ENCODE measurements at regions not wholly inside any gene's neighbourhood (a gene's known extent, or its start where the extent isn't known, plus 50 kb on each side); places are given as distances from the start of the nearest gene placed in this dataset.

- no peaks in the 10 kb centered on the region for H3K4me1 ChIP-seq (ENCODE audit: control insufficient read depth, insufficient read depth, low read length)
- H3K27ac ChIP-seq (ENCODE audit: low read length), result no peak overlapping the region
- no peaks in the 10 kb centered on the region for H3K36me3 ChIP-seq (ENCODE audit: control insufficient read depth in 2 of 2, insufficient read depth in 2 of 2, low read length in 2 of 2)
- H3K9me3 ChIP-seq (ENCODE audit: control insufficient read depth in 2 of 2, low read length in 2 of 2), result no peaks in the 10 kb centered on the region
- no peak overlapping the region for H3K4me3 ChIP-seq (ENCODE audit: low read length in 2 of 2)
- no peaks in the 10 kb centered on the region for H3K27me3 ChIP-seq (ENCODE audit: control insufficient read depth in 1 of 2, insufficient read depth in 2 of 2, low read length in 2 of 2)
- H3K9ac ChIP-seq (ENCODE audit: low read length in 2 of 2), result no peak overlapping the region
Observed at GRCh38 chr18:11322006-11322405, 172.6 kb upstream of the PIEZO2 start.

- no peaks in the 10 kb centered on the region for H3K27me3 ChIP-seq (ENCODE audit: control insufficient read depth in 1 of 2, insufficient read depth in 2 of 2, low read length in 2 of 2)
- no peaks in the 10 kb centered on the region for H3K36me3 ChIP-seq (ENCODE audit: control insufficient read depth in 2 of 2, insufficient read depth in 2 of 2, low read length in 2 of 2)
- H3K9ac ChIP-seq (ENCODE audit: low read length in 2 of 2), result no peak overlapping the region
- no peak overlapping the region for H3K27ac ChIP-seq (ENCODE audit: low read length)
- H3K4me1 ChIP-seq (ENCODE audit: control insufficient read depth, insufficient read depth, low read length), result no peaks in the 10 kb centered on the region
- no peak overlapping the region for H3K4me3 ChIP-seq (ENCODE audit: low read length in 2 of 2)
- no peaks in the 10 kb centered on the region for H3K9me3 ChIP-seq (ENCODE audit: control insufficient read depth in 2 of 2, low read length in 2 of 2)
Observed at GRCh38 chr18:11320986-11321385, 171.6 kb upstream of the PIEZO2 start.

DNA sequence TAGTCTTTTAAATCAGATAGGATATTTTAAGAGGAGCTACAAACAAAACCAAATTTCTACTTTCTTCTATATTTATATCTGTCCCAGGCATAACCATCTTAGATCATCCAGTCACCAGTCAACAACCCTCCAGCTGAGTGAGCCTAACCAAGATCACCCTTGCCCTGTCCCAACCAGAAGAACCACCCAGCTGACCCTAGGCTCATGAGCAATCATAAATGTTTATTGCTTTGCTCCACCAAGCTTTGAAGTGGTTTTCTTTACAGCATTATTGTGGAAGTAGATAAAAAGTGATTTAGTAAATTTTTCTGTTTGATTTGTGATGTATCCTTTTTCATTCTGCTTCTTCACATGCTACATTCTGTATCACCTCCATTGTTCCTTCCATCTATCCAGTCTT, 167.2 kb upstream of the PIEZO2 start:
- Histone ChIP-seq H3K4me1 (ENCODE audit: control insufficient read depth, insufficient read depth, low read length) (no peaks in the 10 kb centered on the region), H3K27ac (ENCODE audit: low read length) (no peak overlapping the region), H3K9me3 (ENCODE audit: control insufficient read depth in 2 of 2, low read length in 2 of 2) (no peaks in the 10 kb centered on the region), H3K27me3 (ENCODE audit: control insufficient read depth in 1 of 2, insufficient read depth in 2 of 2, low read length in 2 of 2) (no peaks in the 10 kb centered on the region), H3K36me3 (ENCODE audit: control insufficient read depth in 2 of 2, insufficient read depth in 2 of 2, low read length in 2 of 2) (no peaks in the 10 kb centered on the region), H3K9ac (ENCODE audit: low read length in 2 of 2) (no peak overlapping the region), H3K4me3 (ENCODE audit: low read length in 2 of 2) (no peak overlapping the region)

DNA sequence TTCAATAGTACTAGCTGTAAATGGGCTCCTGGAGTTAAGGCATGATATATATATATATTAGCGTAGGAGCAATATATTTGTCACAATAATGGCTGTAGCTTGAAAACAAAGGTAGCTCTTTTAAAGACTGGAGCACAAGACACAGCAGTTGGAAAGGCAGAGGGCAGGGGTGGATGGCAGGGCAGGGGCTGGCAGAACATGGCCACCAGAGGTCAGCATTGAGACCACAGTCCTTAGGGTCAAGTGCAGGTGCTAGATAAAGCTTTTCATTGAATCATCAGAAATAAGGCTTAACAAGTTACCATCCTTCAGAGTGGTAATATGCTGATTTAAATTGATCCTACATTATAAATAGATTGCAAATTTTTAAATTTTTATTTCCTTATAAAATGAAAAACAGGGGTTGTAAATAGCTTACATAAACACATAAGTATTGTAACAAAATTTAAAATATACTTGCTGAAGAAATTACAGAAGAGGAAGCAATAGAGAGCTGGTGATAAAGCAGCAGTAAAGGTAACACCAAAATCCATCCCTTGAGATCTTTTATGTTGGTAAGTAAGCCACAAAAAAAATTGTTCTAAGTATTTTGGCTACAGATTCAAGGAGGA, 161.2 kb upstream of the PIEZO2 start:
- H3K36me3 ChIP-seq (ENCODE audit: control insufficient read depth in 2 of 2, insufficient read depth in 2 of 2, low read length in 2 of 2), result no peaks in the 10 kb centered on the region
- H3K27me3 ChIP-seq (ENCODE audit: control insufficient read depth in 1 of 2, insufficient read depth in 2 of 2, low read length in 2 of 2), result no peaks in the 10 kb centered on the region
- no peaks in the 10 kb centered on the region for H3K4me1 ChIP-seq (ENCODE audit: control insufficient read depth, insufficient read depth, low read length)

DNA sequence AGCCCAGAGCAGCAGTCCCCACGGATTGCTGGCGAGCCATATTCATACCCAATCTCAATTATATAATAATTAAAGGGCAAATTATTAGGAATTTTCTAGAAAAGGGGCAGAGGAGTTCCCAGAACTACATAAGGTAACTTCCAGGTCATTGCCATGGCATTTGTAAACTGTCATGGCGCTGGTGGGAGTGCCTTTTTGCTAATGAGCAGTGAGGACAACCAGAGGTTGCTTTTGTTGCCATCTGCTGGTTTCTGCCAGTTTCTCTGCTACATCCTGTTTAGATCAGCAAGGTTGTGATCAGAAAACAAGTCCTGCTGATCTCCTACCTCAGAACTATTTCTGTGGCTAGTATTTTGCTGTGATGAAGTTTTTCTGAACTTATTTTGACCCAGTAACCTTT, 159.8 kb upstream of the PIEZO2 start:
- no peaks in the 10 kb centered on the region for H3K27me3 ChIP-seq (ENCODE audit: control insufficient read depth in 1 of 2, insufficient read depth in 2 of 2, low read length in 2 of 2)
- no peaks in the 10 kb centered on the region for H3K4me1 ChIP-seq (ENCODE audit: control insufficient read depth, insufficient read depth, low read length)
- H3K9ac ChIP-seq (ENCODE audit: low read length in 2 of 2), result no peak overlapping the region
- H3K9me3 ChIP-seq (ENCODE audit: control insufficient read depth in 2 of 2, low read length in 2 of 2), result peaks cover 0 to 5% of the 10 kb centered on the region in 2 donors
- no peaks in the 10 kb centered on the region for H3K36me3 ChIP-seq (ENCODE audit: control insufficient read depth in 2 of 2, insufficient read depth in 2 of 2, low read length in 2 of 2)
- H3K4me3 ChIP-seq (ENCODE audit: low read length in 2 of 2), result no peak overlapping the region
- H3K27ac ChIP-seq (ENCODE audit: low read length), result no peak overlapping the region

More for the DNA sequence above, 161.2 kb upstream of the PIEZO2 start:
- Histone ChIP-seq H3K27ac (ENCODE audit: low read length) (no peak overlapping the region), H3K9ac (ENCODE audit: low read length in 2 of 2) (no peak overlapping the region), H3K9me3 (ENCODE audit: control insufficient read depth in 2 of 2, low read length in 2 of 2) (no peaks in the 10 kb centered on the region), H3K4me3 (ENCODE audit: low read length in 2 of 2) (no peak overlapping the region)

DNA sequence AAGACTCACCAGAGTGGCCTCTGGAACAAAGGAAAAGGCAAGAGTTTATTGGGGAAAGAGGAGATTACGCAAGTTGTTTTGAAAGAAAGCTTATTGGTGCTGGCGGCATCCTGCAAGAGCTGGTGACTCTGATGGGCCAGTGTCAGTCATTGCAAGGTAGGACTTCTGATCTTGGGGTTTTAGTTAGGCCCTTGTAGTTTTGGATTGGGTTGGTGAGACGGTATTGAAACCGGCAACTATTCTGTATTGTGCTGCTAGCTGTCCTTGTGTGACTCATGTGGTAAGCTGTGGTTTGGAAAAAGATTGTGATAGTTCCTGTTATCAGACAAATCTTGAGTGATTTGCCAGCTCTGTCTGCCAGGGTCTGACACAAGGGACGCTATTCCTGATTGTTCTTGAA, 159.1 kb upstream of the PIEZO2 start:
- no peaks in the 10 kb centered on the region for H3K4me1 ChIP-seq (ENCODE audit: control insufficient read depth, insufficient read depth, low read length)
- H3K27me3 ChIP-seq (ENCODE audit: control insufficient read depth in 1 of 2, insufficient read depth in 2 of 2, low read length in 2 of 2), result no peaks in the 10 kb centered on the region
- peaks cover 0 to 5% of the 10 kb centered on the region in 2 donors for H3K9me3 ChIP-seq (ENCODE audit: control insufficient read depth in 2 of 2, low read length in 2 of 2)
- H3K9ac ChIP-seq (ENCODE audit: low read length in 2 of 2), result no peak overlapping the region
- H3K36me3 ChIP-seq (ENCODE audit: control insufficient read depth in 2 of 2, insufficient read depth in 2 of 2, low read length in 2 of 2), result no peaks in the 10 kb centered on the region
- H3K27ac ChIP-seq (ENCODE audit: low read length), result no peak overlapping the region
- H3K4me3 ChIP-seq (ENCODE audit: low read length in 2 of 2), result no peak overlapping the region

DNA sequence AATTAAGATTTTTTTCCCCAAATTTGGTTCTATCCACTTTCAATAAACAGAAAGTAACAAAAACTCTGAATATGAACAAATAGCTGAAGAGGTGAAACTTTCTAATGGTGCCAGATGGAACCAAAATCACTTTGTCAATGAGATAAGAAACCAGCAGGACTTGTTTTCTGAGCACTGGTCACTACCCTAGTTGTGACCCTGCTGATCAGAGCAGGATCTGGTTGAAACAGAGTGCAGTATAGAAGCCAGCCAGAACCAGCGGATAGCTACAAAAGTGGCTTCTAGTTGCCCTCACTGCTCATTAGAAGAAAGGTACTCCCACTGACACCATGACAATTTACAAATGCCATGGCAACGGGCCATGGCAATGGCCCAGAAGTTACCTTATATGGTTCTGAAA, 158.3 kb upstream of the PIEZO2 start:
- Histone ChIP-seq H3K4me3 (ENCODE audit: low read length in 2 of 2) (no peak overlapping the region), H3K9ac (ENCODE audit: low read length in 2 of 2) (no peak overlapping the region), H3K9me3 (ENCODE audit: control insufficient read depth in 2 of 2, low read length in 2 of 2) (peaks cover 0 to 5% of the 10 kb centered on the region in 2 donors), H3K36me3 (ENCODE audit: control insufficient read depth in 2 of 2, insufficient read depth in 2 of 2, low read length in 2 of 2) (no peaks in the 10 kb centered on the region), H3K27me3 (ENCODE audit: control insufficient read depth in 1 of 2, insufficient read depth in 2 of 2, low read length in 2 of 2) (no peaks in the 10 kb centered on the region), H3K4me1 (ENCODE audit: control insufficient read depth, insufficient read depth, low read length) (no peaks in the 10 kb centered on the region), H3K27ac (ENCODE audit: low read length) (no peak overlapping the region)

DNA sequence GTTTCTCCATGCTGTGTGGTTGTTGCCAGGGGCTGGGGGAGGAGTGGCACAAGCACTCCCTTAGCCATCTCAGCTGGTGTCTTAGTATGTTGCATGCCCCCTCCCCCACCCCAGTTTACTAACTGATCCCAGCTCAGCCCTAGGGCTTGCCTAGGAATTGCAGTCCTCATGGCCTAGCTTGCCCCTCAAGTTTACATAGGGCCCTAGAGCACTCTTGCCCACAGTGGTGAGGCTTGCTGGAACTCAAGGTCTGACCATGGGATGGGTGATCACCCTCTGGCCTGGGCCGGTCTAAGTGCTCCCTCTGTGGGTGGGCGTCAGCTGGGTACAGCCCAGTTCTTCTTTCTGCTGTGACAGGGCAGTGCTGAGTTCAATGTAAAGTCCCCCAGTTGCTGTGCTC, 156.1 kb upstream of the PIEZO2 start:
- H3K9me3 ChIP-seq (ENCODE audit: control insufficient read depth in 2 of 2, low read length in 2 of 2), result peaks cover 0 to 5% of the 10 kb centered on the region in 2 donors
- H3K27me3 ChIP-seq (ENCODE audit: control insufficient read depth in 1 of 2, insufficient read depth in 2 of 2, low read length in 2 of 2), result no peaks in the 10 kb centered on the region
- H3K36me3 ChIP-seq (ENCODE audit: control insufficient read depth in 2 of 2, insufficient read depth in 2 of 2, low read length in 2 of 2), result no peaks in the 10 kb centered on the region
- no peaks in the 10 kb centered on the region for H3K4me1 ChIP-seq (ENCODE audit: control insufficient read depth, insufficient read depth, low read length)
- no peak overlapping the region for H3K27ac ChIP-seq (ENCODE audit: low read length)
- H3K4me3 ChIP-seq (ENCODE audit: low read length in 2 of 2), result no peak overlapping the region
- H3K9ac ChIP-seq (ENCODE audit: low read length in 2 of 2), result no peak overlapping the region

DNA sequence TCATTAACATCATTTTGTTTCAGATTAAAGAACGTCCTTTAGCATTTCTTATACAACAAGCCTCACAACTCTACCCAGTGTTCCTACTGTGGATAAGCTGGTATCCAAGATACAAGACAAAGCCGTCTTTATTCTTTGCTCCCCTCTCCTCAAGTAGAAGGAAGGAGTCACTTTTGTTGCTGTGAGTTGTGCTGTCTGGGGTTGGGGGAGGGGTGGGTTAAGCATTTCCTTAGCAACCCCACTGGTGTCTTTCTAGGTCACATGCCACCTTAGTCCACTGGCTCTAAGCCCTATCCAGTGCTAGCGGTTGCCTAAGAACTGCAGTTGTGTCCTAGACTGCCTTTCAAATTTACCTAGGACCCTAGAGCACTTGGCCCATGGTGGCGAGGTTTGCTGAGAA, 155.6 kb upstream of the PIEZO2 start:
- H3K9me3 ChIP-seq (ENCODE audit: control insufficient read depth in 2 of 2, low read length in 2 of 2), result peaks cover 0 to 5% of the 10 kb centered on the region in 2 donors
- no peaks in the 10 kb centered on the region for H3K36me3 ChIP-seq (ENCODE audit: control insufficient read depth in 2 of 2, insufficient read depth in 2 of 2, low read length in 2 of 2)
- H3K9ac ChIP-seq (ENCODE audit: low read length in 2 of 2), result no peak overlapping the region
- H3K4me1 ChIP-seq (ENCODE audit: control insufficient read depth, insufficient read depth, low read length), result no peaks in the 10 kb centered on the region
- no peak overlapping the region for H3K27ac ChIP-seq (ENCODE audit: low read length)
- no peaks in the 10 kb centered on the region for H3K27me3 ChIP-seq (ENCODE audit: control insufficient read depth in 1 of 2, insufficient read depth in 2 of 2, low read length in 2 of 2)
- no peak overlapping the region for H3K4me3 ChIP-seq (ENCODE audit: low read length in 2 of 2)

- no peak overlapping the region for H3K9ac ChIP-seq (ENCODE audit: low read length in 2 of 2)
- no peaks in the 10 kb centered on the region for H3K4me1 ChIP-seq (ENCODE audit: control insufficient read depth, insufficient read depth, low read length)
- no peaks in the 10 kb centered on the region for H3K27me3 ChIP-seq (ENCODE audit: control insufficient read depth in 1 of 2, insufficient read depth in 2 of 2, low read length in 2 of 2)
- no peaks in the 10 kb centered on the region for H3K36me3 ChIP-seq (ENCODE audit: control insufficient read depth in 2 of 2, insufficient read depth in 2 of 2, low read length in 2 of 2)
- H3K27ac ChIP-seq (ENCODE audit: low read length), result no peak overlapping the region
- no peaks in the 10 kb centered on the region for H3K9me3 ChIP-seq (ENCODE audit: control insufficient read depth in 2 of 2, low read length in 2 of 2)
- H3K4me3 ChIP-seq (ENCODE audit: low read length in 2 of 2), result no peak overlapping the region
Observed at GRCh38 chr18:11296946-11297345, 147.6 kb upstream of the PIEZO2 start.

DNA sequence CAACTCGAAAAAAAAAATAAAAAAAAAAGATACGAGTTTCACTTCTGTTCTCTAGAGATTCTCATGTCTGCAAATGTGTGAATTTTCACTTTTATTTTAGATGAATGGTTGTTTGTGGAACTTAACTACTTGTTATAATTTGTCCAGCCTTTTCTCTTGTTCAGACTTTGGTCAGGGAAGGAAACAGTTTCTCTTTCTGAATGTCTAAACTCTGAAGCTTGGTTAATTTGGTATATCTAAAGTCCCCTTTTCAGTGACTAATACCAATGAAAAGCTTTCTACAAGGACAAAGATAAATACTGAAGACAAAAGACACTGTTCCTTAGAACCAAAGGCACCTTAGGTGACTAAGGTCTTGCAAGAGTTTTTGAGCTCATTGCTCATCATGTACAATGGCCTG, 144.4 kb upstream of the PIEZO2 start:
- H3K4me3 ChIP-seq (ENCODE audit: low read length in 2 of 2), result no peak overlapping the region
- H3K4me1 ChIP-seq (ENCODE audit: control insufficient read depth, insufficient read depth, low read length), result no peaks in the 10 kb centered on the region
- H3K27me3 ChIP-seq (ENCODE audit: control insufficient read depth in 1 of 2, insufficient read depth in 2 of 2, low read length in 2 of 2), result no peaks in the 10 kb centered on the region
- H3K36me3 ChIP-seq (ENCODE audit: control insufficient read depth in 2 of 2, insufficient read depth in 2 of 2, low read length in 2 of 2), result no peaks in the 10 kb centered on the region
- H3K9ac ChIP-seq (ENCODE audit: low read length in 2 of 2), result no peak overlapping the region
- H3K27ac ChIP-seq (ENCODE audit: low read length), result no peak overlapping the region
- H3K9me3 ChIP-seq (ENCODE audit: control insufficient read depth in 2 of 2, low read length in 2 of 2), result no peaks in the 10 kb centered on the region

Data from stomach smooth muscle (tissue), 2 donors.